HEK293T (cell line): ENCODE measurements at regions not wholly inside any gene's neighbourhood (a gene's known extent, or its start where the extent isn't known, plus 50 kb on each side); places are given as distances from the start of the nearest gene placed in this dataset.

Experiments
- CTCF ChIA-PET: fragments of 350-600 bp; formaldehyde crosslinking; extraction: SDS; loops from one replicate; lab custom pipeline; 2021; ENCODE audit warnings: antibody characterized with exemption, inconsistent platforms; lab: Yijun Ruan, JAX
- POLR2A ChIA-PET: fragments of 350-600 bp; formaldehyde crosslinking; extraction: SDS; loops from one replicate; lab custom pipeline; 2020; ENCODE audit warnings: antibody characterized with exemption, inconsistent platforms; lab: Yijun Ruan, JAX
- DNase-seq: peaks from one replicate; pipeline ENCODE4 v3.0.0; 2012; ENCODE audit warnings: mixed read lengths; ENCODE audit errors: extremely low spot score
- ARNT ChIP-seq: fragments of 450-650 bp; IDR thresholded peaks from 2 replicates; pipeline ENCODE4 v1.6.1; 2017; ENCODE audit warnings: mild to moderate bottlenecking
- BHLHE40 ChIP-seq: fragments of 450-650 bp; IDR thresholded peaks from 2 replicates; pipeline ENCODE4 v1.6.1; 2016; ENCODE audit warnings: mild to moderate bottlenecking, moderate library complexity, borderline replicate concordance
- CTBP1 ChIP-seq: fragments of 450-650 bp; IDR thresholded peaks from 2 replicates; pipeline ENCODE4 v1.6.1; 2016; ENCODE audit warnings: borderline replicate concordance
- ELF4 ChIP-seq: fragments of 450-650 bp; IDR thresholded peaks from 2 replicates; pipeline ENCODE4 v1.6.1; 2017; ENCODE audit warnings: antibody characterized with exemption
- FOXA1 ChIP-seq: fragments of 450-650 bp; IDR thresholded peaks from 2 replicates; pipeline ENCODE4 v1.6.1; 2016; ENCODE audit warnings: mild to moderate bottlenecking
- FOXK2 ChIP-seq: fragments of 450-650 bp; IDR thresholded peaks from 2 replicates; pipeline ENCODE4 v1.6.1; 2016; ENCODE audit warnings: mild to moderate bottlenecking
- FOXM1 ChIP-seq: fragments of 450-650 bp; IDR thresholded peaks from 2 replicates; pipeline ENCODE4 v1.6.1; 2017; ENCODE audit warnings: mild to moderate bottlenecking, borderline replicate concordance
- HDGF ChIP-seq: fragments of 450-650 bp; IDR thresholded peaks from 2 replicates; pipeline ENCODE4 v1.6.1; 2017; ENCODE audit warnings: antibody characterized with exemption, borderline replicate concordance
- L3MBTL2 ChIP-seq: fragments of 450-650 bp; conservative IDR thresholded peaks from 2 replicates; pipeline ENCODE4 v1.6.1; 2016; ENCODE audit warnings: mild to moderate bottlenecking
- LEF1 ChIP-seq: fragments of 450-650 bp; IDR thresholded peaks from 2 replicates; pipeline ENCODE4 v1.6.1; 2017; ENCODE audit warnings: mild to moderate bottlenecking, borderline replicate concordance
- NFRKB ChIP-seq: fragments of 450-650 bp; IDR thresholded peaks from 2 replicates; pipeline ENCODE4 v1.6.1; 2016; ENCODE audit warnings: mild to moderate bottlenecking, moderate library complexity
- SP1 ChIP-seq: fragments of 450-650 bp; IDR thresholded peaks from 2 replicates; pipeline ENCODE4 v1.6.1; 2017
- SUZ12 ChIP-seq: fragments of 450-650 bp; IDR thresholded peaks from 2 replicates; pipeline ENCODE4 v1.6.1; 2016; ENCODE audit warnings: mild to moderate bottlenecking
- TARDBP ChIP-seq: fragments of 450-650 bp; IDR thresholded peaks from 2 replicates; pipeline ENCODE4 v1.6.1; 2016
- ZNF384 ChIP-seq: fragments of 450-650 bp; IDR thresholded peaks from 2 replicates; pipeline ENCODE4 v1.6.1; 2016
- TF ChIP-seq, protein P1 (sequence below): fragments of 450-650 bp; IDR thresholded peaks from 2 replicates; pipeline ENCODE4 v1.6.1; 2016

DNA sequence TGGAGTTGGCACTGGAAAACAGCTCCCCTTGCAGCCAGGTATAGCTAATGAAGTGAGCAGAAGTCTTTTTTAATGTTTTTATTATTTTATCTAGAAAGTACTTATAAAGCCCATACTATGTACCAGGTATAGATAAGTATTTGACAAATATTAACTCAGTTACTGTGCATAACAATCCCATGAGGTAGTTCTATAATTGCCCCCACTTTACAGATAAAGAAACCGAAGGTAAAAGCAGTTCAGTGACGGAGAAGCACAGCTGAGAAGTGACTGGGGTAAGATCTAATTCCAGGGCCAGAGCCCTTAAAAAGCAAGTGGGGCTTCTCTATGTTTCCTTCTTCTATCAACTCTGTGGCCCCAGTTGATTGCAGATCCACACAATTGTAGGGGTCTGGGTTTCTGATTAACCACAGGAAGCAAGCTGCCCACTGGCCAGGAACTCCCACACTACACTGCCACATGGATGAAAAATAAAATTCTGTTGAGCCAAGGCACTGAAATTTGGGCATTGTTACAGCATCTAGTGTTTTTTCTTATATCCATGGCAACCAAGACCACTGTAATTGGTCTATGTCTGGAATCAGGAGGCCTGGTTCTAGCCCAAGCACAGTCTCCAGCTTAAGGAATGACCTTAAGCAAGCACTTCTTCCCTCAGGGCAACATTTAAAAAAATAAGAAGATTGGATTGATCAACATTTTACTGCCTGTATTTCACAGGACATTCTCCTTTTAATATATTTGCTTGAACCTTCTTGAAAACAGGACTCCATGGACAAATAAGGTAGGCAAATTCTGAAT lies 55.3 kb upstream of the TEAD1 start:
- TF ChIP-seq LEF1 (no peak), HDGF (no peak), ZNF384 (no peak), ARNT (no peak), CTBP1 (no peak), TARDBP (no peak), ELF4 (no peak), SP1 (no peak), SUZ12 (no peak)
- ChIA-PET POLR2A (no interaction called here), CTCF (no interaction called here)
- DNase-seq: no peak

DNA sequence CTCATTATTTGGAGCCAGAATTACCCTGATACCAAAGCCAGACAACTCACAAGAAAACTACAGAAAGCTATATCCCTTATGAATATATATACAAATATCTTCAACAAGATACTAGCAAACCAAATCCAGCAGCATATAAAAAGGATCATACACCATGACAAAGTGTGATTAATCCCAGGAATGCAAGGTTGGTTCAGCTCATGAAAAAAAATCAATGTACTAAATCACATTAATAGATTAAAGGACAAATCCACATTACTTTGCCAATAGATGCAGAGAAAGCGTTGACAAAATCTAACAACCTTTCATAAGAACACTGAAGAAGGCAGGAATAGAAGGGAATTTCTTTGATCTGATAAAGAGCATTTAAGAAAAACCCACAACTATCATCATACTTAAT lies 50.4 kb upstream of the TEAD1 start:
- no peak for DNase-seq
- ChIA-PET POLR2A (no interaction called here), CTCF (no interaction called here)
- TF ChIP-seq SUZ12: no peak
- TF ChIP-seq, protein P1, sequence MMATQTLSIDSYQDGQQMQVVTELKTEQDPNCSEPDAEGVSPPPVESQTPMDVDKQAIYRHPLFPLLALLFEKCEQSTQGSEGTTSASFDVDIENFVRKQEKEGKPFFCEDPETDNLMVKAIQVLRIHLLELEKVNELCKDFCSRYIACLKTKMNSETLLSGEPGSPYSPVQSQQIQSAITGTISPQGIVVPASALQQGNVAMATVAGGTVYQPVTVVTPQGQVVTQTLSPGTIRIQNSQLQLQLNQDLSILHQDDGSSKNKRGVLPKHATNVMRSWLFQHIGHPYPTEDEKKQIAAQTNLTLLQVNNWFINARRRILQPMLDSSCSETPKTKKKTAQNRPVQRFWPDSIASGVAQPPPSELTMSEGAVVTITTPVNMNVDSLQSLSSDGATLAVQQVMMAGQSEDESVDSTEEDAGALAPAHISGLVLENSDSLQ: no peak
- TF ChIP-seq NFRKB: no peak
- no peak for TF ChIP-seq ZNF384
- no peak for TF ChIP-seq CTBP1
- TF ChIP-seq ARNT: no peak
- no peak for TF ChIP-seq ELF4
- TF ChIP-seq FOXA1: no peak
- TF ChIP-seq BHLHE40: no peak
- no peak for TF ChIP-seq HDGF
- no peak for TF ChIP-seq TARDBP
- TF ChIP-seq SP1: no peak
- TF ChIP-seq L3MBTL2: no peak
- TF ChIP-seq LEF1: no peak
- TF ChIP-seq FOXK2: no peak
- no peak for TF ChIP-seq FOXM1
